H9 (cell line): ENCODE measurements at regions not wholly inside any gene's neighbourhood (a gene's known extent, or its start where the extent isn't known, plus 50 kb on each side); places are given as distances from the start of the nearest gene placed in this dataset.

Source experiments
- DNase-seq: peaks from one replicate; pipeline ENCODE4 v3.0.0-alpha.2; 2017
- H2AFZ ChIP-seq: one replicate; pipeline ENCODE4 v1.6.1; 2013; ENCODE audit warnings: mild to moderate bottlenecking, low read length, control low read depth, moderate library complexity
- H2AK5ac ChIP-seq: 2 replicates; pipeline ENCODE4 v1.6.1; 2013; ENCODE audit warnings: low read length, control low read depth, mixed read lengths; ENCODE audit not compliant: insufficient read length
- H2BK120ac ChIP-seq: one replicate; pipeline ENCODE4 v1.6.1; 2013; ENCODE audit warnings: low read depth, mild to moderate bottlenecking, low read length, control low read depth, inconsistent platforms; ENCODE audit not compliant: poor library complexity, severe bottlenecking
- H2BK12ac ChIP-seq: 2 replicates; pipeline ENCODE4 v1.6.1; 2013; ENCODE audit warnings: low read length, control low read depth, mixed read lengths, low read depth; ENCODE audit not compliant: insufficient read length
- H2BK15ac ChIP-seq: 2 replicates; pipeline ENCODE4 v1.6.1; 2013; ENCODE audit warnings: low read depth, low read length, control low read depth
- H2BK20ac ChIP-seq: one replicate; pipeline ENCODE4 v1.6.1; 2013; ENCODE audit warnings: low read depth, mild to moderate bottlenecking, low read length, control low read depth, inconsistent platforms; ENCODE audit not compliant: poor library complexity, severe bottlenecking
- H2BK5ac ChIP-seq: 2 replicates; pipeline ENCODE4 v1.6.1; 2013; ENCODE audit warnings: low read length, control low read depth, mixed read lengths; ENCODE audit not compliant: insufficient read length
- H3K14ac ChIP-seq: 2 replicates; pipeline ENCODE4 v1.6.1; 2013; ENCODE audit warnings: low read length, control low read depth; ENCODE audit not compliant: insufficient read depth
- H3K18ac ChIP-seq: 2 replicates; pipeline ENCODE4 v1.6.1; 2013; ENCODE audit warnings: low read depth, mild to moderate bottlenecking, mixed read lengths, low read length, control low read depth; ENCODE audit not compliant: insufficient read length
- H3K23ac ChIP-seq: 2 replicates; pipeline ENCODE4 v1.6.1; 2013; ENCODE audit warnings: low read length, control low read depth, mixed read lengths, low read depth; ENCODE audit not compliant: insufficient read length
- H3K23me2 ChIP-seq: 2 replicates; pipeline ENCODE4 v1.6.1; 2013; ENCODE audit warnings: low read depth, mild to moderate bottlenecking, mixed read lengths, low read length, control low read depth; ENCODE audit not compliant: insufficient read length, poor library complexity, severe bottlenecking
- H3K27ac ChIP-seq: 2 replicates; pipeline ENCODE4 v1.5.1; 2013; ENCODE audit warnings: low read length, control low read depth, mixed read lengths, low read depth; ENCODE audit not compliant: insufficient read length
- H3K27me3 ChIP-seq: 2 replicates; pipeline ENCODE4 v1.6.1; 2013; ENCODE audit warnings: low read length, control low read depth, inconsistent platforms; ENCODE audit not compliant: insufficient read depth
- H3K4ac ChIP-seq: 2 replicates; pipeline ENCODE4 v1.6.1; 2013; ENCODE audit warnings: low read depth, mild to moderate bottlenecking, control low read depth, inconsistent platforms, low read length, moderate library complexity
- H3K4me1 ChIP-seq: 2 replicates; pipeline ENCODE4 v1.6.1; 2013; ENCODE audit warnings: low read length, control low read depth, inconsistent platforms; ENCODE audit not compliant: insufficient read depth
- H3K4me2 ChIP-seq: 2 replicates; pipeline ENCODE4 v1.6.1; 2013; ENCODE audit warnings: low read length, control low read depth, mixed read lengths; ENCODE audit not compliant: insufficient read length, insufficient read depth
- H3K56ac ChIP-seq: 2 replicates; pipeline ENCODE4 v1.6.1; 2013; ENCODE audit warnings: low read depth, mild to moderate bottlenecking, mixed read lengths, low read length, control low read depth; ENCODE audit not compliant: insufficient read length
- H3K79me1 ChIP-seq: 2 replicates; pipeline ENCODE4 v1.6.1; 2013; ENCODE audit warnings: low read depth, mild to moderate bottlenecking, moderate library complexity, low read length, control low read depth, inconsistent platforms; ENCODE audit not compliant: insufficient read depth, poor library complexity, severe bottlenecking
- H3K79me2 ChIP-seq: 2 replicates; pipeline ENCODE4 v1.6.1; 2013; ENCODE audit warnings: low read length, control low read depth, inconsistent platforms; ENCODE audit not compliant: insufficient read depth
- H3K9ac ChIP-seq: 2 replicates; pipeline ENCODE4 v1.6.1; 2013; ENCODE audit warnings: low read length, control low read depth, mixed read lengths; ENCODE audit not compliant: insufficient read length; ENCODE audit errors: extremely low read depth
- H3K9me3 ChIP-seq: one replicate; pipeline ENCODE4 v1.6.1; 2013; ENCODE audit warnings: low read depth, low read length, inconsistent platforms; ENCODE audit not compliant: control insufficient read depth
- H3T11ph ChIP-seq: one replicate; pipeline ENCODE4 v1.6.1; 2013; ENCODE audit warnings: mild to moderate bottlenecking, low read length, control low read depth, inconsistent platforms
- H4K20me1 ChIP-seq: one replicate; pipeline ENCODE4 v1.6.1; 2013; ENCODE audit not compliant: control insufficient read depth, insufficient read length, insufficient read depth
- H4K5ac ChIP-seq: 2 replicates; pipeline ENCODE4 v1.6.1; 2013; ENCODE audit warnings: low read depth, mild to moderate bottlenecking, mixed read lengths, low read length, control low read depth; ENCODE audit not compliant: insufficient read length
- H4K8ac ChIP-seq: replicated peaks from 2 replicates; pipeline ENCODE4 v1.6.1; 2013; ENCODE audit warnings: low read length, control low read depth, mixed read lengths, low read depth; ENCODE audit not compliant: insufficient read length
- H4K91ac ChIP-seq: 2 replicates; pipeline ENCODE4 v1.6.1; 2013; ENCODE audit warnings: low read depth, mild to moderate bottlenecking, moderate library complexity, mixed read lengths, low read length, control low read depth; ENCODE audit not compliant: insufficient read length
- H3K27ac Mint-ChIP-seq, 3 experiments: 2 replicates in 2 of 3; 3 replicates in 1 of 3; pipeline ENCODE4 v1.8.0; 2020 to 2021; ENCODE audit warnings: mixed read lengths in 3 of 3, mild to moderate bottlenecking in 1 of 3, moderate library complexity in 1 of 3
- H3K27me3 Mint-ChIP-seq: 2 replicates; pipeline ENCODE4 v1.8.0; 2021; ENCODE audit warnings: low read depth, mild to moderate bottlenecking, moderate library complexity, mixed read lengths
- H3K36me3 Mint-ChIP-seq, 3 experiments: 2 replicates in 2 of 3; 3 replicates in 1 of 3; pipeline ENCODE4 v1.8.0; 2020 to 2021; ENCODE audit warnings: low read depth in 3 of 3, mixed read lengths in 3 of 3; ENCODE audit not compliant: insufficient read depth in 1 of 3
- H3K4me1 Mint-ChIP-seq, 2 experiments: 2 replicates each; pipeline ENCODE4 v1.8.0; 2020; ENCODE audit warnings: mixed read lengths in 2 of 2
- H3K4me3 Mint-ChIP-seq, 2 experiments: 2 replicates in 1 of 2; 3 replicates in 1 of 2; pipeline ENCODE4 v1.8.0; 2020 to 2021; ENCODE audit warnings: mild to moderate bottlenecking in 2 of 2, mixed read lengths in 2 of 2, moderate library complexity in 1 of 2
- H3K9me3 Mint-ChIP-seq, 2 experiments: 2 replicates in 1 of 2; 3 replicates in 1 of 2; pipeline ENCODE4 v1.8.0; 2020; ENCODE audit warnings: mild to moderate bottlenecking in 2 of 2, mixed read lengths in 2 of 2, moderate library complexity in 1 of 2
- CTCF ChIP-seq: fragments of 200-600 bp; sonication (generic); conservative IDR thresholded peaks from 3 replicates; pipeline ENCODE4 v1.8.0; 2021; ENCODE audit warnings: antibody characterized with exemption, mild to moderate bottlenecking
- WGBS: extraction: QIAGEN DNeasy Blood & Tissue Kit; methylation state at CpG from one replicate; pipeline ENCODE4 v1.1.7; 2013; ENCODE audit warnings: missing lambda C conversion rate, low lambda C conversion rate, mixed read lengths; ENCODE audit not compliant: insufficient read length; ENCODE audit errors: extremely low coverage; 5-methylcytosine and 5-hydroxymethylcytosine counted together

- no peak for TF ChIP-seq CTCF
- no peak overlapping the region for H3K23ac ChIP-seq
- no peak overlapping the region for H2BK120ac ChIP-seq
- no peak overlapping the region for H2BK15ac ChIP-seq
- no peak overlapping the region for H3K18ac ChIP-seq
- H3K27ac ChIP-seq, result no peak overlapping the region
- no peak overlapping the region for H3K56ac ChIP-seq
- no peak overlapping the region for H4K5ac ChIP-seq
- Mint-ChIP-seq H3K27me3 (no peaks in the 10 kb centered on the region), H3K36me3 (no peaks in the 10 kb centered on the region), H3K9me3 (no peaks in the 10 kb centered on the region), H3K4me3 (no peak overlapping the region), H3K4me1 (0 out of 4 replicates have a peak, but pooled peaks cover 0 to 2% of the 10 kb centered on the region in 2 experiments), H3K27ac (no peak overlapping the region)
- H3K4ac ChIP-seq, result no peak overlapping the region
- no CpG with 5 or more reads among the region's 1 CpG for WGBS
- H2BK5ac ChIP-seq, result no peak overlapping the region
- H2BK12ac ChIP-seq, result no peak overlapping the region
- H2BK20ac ChIP-seq, result no peak overlapping the region
- no peaks in the 10 kb centered on the region for H3K9me3 ChIP-seq
- no peak overlapping the region for H2AFZ ChIP-seq
- no peak overlapping the region for H2AK5ac ChIP-seq
- H3K9ac ChIP-seq, result no peak overlapping the region
- H3T11ph ChIP-seq, result no peak overlapping the region
- H4K91ac ChIP-seq, result no peak overlapping the region
- no peaks in the 10 kb centered on the region for H3K79me1 ChIP-seq
- H3K79me2 ChIP-seq, result no peaks in the 10 kb centered on the region
- H4K20me1 ChIP-seq, result no peaks in the 10 kb centered on the region
- no peaks in the 10 kb centered on the region for H3K23me2 ChIP-seq
- no peak overlapping the region for H3K4me2 ChIP-seq
- H3K14ac ChIP-seq, result no peak overlapping the region
- H4K8ac ChIP-seq, result no peak overlapping the region
- DNase-seq, result no peak
- no peaks in the 10 kb centered on the region for H3K27me3 ChIP-seq
- H3K4me1 ChIP-seq, result no peaks in the 10 kb centered on the region
These were observed 144.1 kb upstream of the SETBP1 start for GRCh38 chr18:44536619-44537018.
